HS-5 (cell line): ENCODE measurements at regions not wholly inside any gene's neighbourhood (a gene's known extent, or its start where the extent isn't known, plus 50 kb on each side); places are given as distances from the start of the nearest gene placed in this dataset.
"Not testable (repeated sequence)": the region's sequence is repeated elsewhere in the genome, so short reads cannot be mapped to it uniquely, and the experiment has no call there.

Experiments
- DNase-seq: peaks from one replicate; pipeline ENCODE4 v3.0.0-alpha.2; 2012; ENCODE audit warnings: low read depth

- no peak for DNase-seq
Observed at GRCh38 chr9:28999057-28999456, 1425.8 kb upstream of the C9orf72 start.

- DNase-seq: peak; percentile 23
Observed at GRCh38 chr9:28999806-29000205, 1426.5 kb upstream of the C9orf72 start.

- DNase-seq: no peak
Observed at GRCh38 chr9:29001006-29001405, 1427.7 kb upstream of the C9orf72 start.

- DNase-seq: no peak
Observed at GRCh38 chr9:29004988-29005387, 1431.7 kb upstream of the C9orf72 start.

GRCh38 chr9:29006628-29007027 is 1433.3 kb upstream of the C9orf72 start:
- no peak for DNase-seq

GRCh38 chr9:29012911-29013310 is 1439.6 kb upstream of the C9orf72 start:
- DNase-seq: no peak

- DNase-seq: no peak
Observed at GRCh38 chr9:29021632-29022031, 1448.4 kb upstream of the C9orf72 start.

- DNase-seq: no peak
Observed at GRCh38 chr9:29038332-29038731, 1465.1 kb upstream of the C9orf72 start.

GRCh38 chr9:29039258-29039657 is 1466.0 kb upstream of the C9orf72 start:
- peak; percentile 8 for DNase-seq

- DNase-seq: no peak
Observed at GRCh38 chr9:29043072-29043471, 1469.8 kb upstream of the C9orf72 start.

GRCh38 chr9:29044959-29045358 is 1471.7 kb upstream of the C9orf72 start:
- peak; percentile 33 for DNase-seq

- DNase-seq: no peak
Observed at GRCh38 chr9:29060041-29060440, 1486.8 kb upstream of the C9orf72 start.

GRCh38 chr9:29062446-29062845 is 1489.2 kb upstream of the C9orf72 start:
- DNase-seq: no peak

- no peak for DNase-seq
Observed at GRCh38 chr9:29063031-29063430, 1489.8 kb upstream of the C9orf72 start.

- DNase-seq: no peak
Observed at GRCh38 chr9:29066141-29066640, 1492.9 kb upstream of the C9orf72 start.

- DNase-seq: no peak
Observed at GRCh38 chr9:29068461-29068860, 1495.2 kb upstream of the C9orf72 start.

- DNase-seq: no peak
Observed at GRCh38 chr9:29069376-29069775, 1496.1 kb upstream of the C9orf72 start.

- peak; percentile 65 for DNase-seq
Observed at GRCh38 chr9:29078063-29078666, 1504.9 kb upstream of the C9orf72 start.

GRCh38 chr9:29100762-29101161 is 1527.5 kb upstream of the C9orf72 start:
- no peak for DNase-seq

- DNase-seq: not testable (repeated sequence)
Observed at GRCh38 chr9:29104166-29104565, 1530.9 kb upstream of the C9orf72 start.

- no peak for DNase-seq
Observed at GRCh38 chr9:29118555-29118954, 1545.3 kb upstream of the C9orf72 start.

- no peak for DNase-seq
Observed at GRCh38 chr9:29126783-29127182, 1553.5 kb upstream of the C9orf72 start.

GRCh38 chr9:29129763-29130162 is 1556.5 kb upstream of the C9orf72 start:
- DNase-seq: no peak

- peak; percentile 24 for DNase-seq
Observed at GRCh38 chr9:29144476-29144875, 1571.2 kb upstream of the C9orf72 start.
